ENCODE measurements at regions not wholly inside any gene's neighbourhood (a gene's known extent, or its start where the extent isn't known, plus 50 kb on each side); places are given as distances from the start of the nearest gene placed in this dataset.

DNA sequence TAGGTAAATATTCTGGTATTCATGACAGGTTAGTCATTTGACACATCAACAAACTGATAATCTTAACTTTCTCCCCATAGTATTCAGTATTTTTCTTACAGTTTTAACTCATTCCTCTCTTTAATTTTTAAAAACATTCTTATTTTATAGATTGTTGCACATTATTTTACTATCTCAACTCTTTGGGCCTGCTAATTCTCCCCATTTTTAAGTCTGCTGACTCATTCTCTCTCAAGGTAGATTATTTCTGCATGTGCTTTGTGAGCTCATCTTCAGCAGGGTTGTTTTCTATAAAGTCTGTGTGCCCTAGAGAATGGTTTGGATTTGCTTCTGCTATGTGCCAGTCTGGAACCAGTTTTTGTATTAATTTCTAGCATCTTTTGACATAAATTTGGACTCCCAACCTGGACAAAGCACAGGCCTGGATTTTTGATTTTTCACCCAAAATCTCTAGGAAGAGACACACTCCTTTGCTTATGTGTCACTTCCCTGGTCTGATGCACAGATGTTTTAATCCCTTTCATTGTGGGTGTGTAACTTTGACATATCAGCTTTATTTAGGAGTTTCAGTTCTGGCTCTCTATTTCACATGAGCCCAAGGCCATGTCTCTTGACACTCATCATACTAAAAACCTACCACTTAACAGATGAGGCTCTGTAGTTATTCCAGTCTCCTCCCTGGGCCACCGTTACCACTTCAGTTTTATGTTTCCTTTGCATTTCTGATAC lies 194.3 kb upstream of the PGRMC2 start:
- no peak for DNase-seq

DNA sequence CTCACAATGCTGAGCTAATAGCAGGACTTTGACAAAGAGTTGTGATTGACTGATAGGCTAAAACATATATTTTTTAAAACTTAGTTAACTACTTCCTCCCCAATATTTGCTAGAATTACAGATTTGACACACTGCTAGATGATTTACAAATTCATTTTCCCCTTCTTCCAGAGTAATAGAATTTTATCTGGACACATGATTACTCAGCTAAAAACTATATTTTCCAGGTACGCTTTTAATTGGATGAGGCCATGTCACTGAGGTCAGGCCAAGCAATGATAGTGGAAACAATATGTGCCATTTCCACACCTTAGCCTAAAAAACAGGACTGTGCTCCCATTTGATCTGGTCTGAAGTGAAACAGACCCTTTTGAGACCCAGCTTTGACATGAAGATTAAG lies 193.3 kb upstream of the PGRMC2 start:
- no peak for DNase-seq

DNA sequence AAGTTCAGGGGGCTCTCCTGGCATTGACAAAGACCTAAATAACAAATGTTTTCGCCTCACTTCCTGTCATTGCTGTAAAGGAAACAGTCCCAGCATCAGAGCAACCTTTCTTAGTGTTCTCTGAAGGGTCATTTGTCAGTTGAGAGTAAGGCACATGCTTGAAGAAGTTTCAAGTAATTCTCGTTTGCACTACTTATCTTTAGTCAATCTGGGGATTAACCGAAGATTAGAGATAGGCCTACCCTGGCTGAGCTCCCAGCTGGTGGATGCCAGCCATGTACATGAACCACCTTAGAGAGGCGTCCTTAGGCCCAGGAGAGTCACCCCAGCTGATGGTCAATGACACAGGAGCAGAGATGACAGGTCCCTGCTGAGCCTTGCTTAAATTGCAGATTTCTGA lies 189.9 kb upstream of the PGRMC2 start:
- DNase-seq = no peak

DNA sequence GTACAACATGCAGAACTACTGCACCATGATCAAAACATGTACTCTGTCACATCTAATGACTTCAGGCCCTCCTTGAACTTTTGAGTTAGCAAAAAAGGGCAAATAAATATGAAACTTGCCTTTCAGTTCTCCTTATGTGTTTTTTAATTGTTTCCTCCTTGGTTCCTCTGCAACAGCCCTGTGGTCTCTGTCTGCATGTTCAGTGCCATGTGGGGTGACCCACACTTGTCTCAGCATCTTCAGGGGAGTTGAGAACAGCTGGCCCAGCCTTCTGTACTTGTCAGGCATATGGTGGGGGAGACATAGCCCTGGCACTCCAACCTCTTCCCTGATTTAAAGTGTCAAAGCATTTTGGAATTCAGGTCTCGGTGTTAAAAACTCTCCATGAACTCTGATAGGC lies 188.0 kb upstream of the PGRMC2 start:
- no peak for DNase-seq

DNA sequence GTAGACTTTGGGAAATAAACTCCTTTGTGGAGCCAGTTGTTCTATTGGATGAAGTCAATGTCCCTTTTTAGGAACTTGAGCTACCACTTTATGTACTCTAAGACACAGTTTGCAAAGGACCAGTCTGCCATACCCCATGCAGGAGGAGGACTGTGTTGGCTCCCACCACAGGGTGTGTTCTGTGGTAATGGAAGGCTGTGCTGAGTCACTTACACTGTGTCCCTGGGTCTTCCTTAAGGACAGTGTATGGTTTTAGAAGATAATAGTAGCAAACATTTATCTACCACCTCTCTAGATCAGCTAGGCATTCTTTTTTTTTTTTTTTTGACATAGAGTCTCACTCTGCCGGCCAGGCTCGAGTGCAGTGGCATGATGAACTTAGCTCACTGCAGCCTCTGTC lies 184.0 kb upstream of the PGRMC2 start:
- DNase-seq = no peak

DNA sequence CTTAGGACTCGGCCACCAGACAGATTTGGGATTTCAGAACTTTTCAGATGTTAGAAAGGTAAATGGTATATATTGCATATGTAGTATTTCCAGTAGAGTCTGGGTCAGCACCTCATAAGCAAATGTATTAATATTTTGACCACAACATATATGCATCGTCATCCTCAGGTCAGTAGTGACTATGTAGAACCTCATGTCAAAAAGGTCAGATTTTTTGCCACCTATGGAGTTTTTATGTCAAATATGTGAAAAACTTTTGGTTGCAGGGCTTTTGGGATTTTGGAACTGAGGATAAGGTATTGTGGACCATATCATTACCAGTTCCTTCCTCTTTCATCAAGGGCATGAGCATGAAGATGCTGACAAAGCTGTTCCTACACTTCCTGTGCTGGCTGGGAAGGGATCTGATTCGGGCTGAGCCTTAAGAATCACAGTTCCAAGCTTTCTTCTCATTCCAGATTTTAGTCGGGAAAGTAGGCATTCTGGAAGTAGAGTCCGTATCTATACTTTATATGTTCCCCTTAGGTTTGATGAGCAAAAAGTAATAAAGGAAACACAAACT lies 183.0 kb upstream of the PGRMC2 start:
- no peak for DNase-seq

DNA sequence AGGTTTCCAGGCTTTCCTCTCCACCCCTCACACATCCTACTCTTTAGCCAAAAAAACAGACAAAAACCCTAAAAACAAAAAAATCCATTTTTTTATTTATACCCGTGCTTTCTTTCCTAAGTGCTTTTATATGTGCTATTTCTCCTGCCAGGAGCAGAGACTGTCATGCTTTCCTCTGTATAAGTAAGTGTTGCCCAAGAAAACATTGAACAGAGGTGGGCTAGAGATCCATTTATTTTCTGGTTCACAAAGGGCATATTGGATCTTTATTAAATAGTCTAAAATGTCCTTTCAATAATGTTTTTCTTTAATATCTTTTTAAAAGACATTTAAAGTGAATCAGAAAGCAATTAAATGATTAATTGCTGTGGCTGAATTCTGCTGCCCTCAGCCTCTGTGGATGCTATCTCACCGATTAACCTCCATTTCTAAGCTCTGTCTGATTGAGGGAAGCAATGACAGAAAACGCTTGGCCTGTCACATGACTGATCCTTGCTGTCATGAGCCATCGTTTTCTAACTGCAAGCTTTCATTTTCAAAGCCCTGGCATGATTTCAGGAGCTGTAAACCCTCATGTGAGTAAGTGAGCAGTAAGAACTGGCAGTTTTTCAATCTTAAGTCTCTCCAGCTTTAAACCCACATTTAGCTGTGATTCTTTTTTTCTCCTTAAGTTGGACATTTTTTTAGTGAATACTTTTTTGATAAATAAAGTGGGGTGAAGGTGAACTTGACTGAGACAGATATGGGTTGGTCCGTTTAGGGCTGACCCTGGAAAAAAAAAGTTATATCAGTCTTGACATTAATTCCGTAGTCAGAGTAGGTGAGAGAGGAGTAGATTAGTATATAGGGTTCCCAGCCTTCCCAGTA lies 180.7 kb upstream of the PGRMC2 start:
- DNase-seq = peak; percentile 87

DNA sequence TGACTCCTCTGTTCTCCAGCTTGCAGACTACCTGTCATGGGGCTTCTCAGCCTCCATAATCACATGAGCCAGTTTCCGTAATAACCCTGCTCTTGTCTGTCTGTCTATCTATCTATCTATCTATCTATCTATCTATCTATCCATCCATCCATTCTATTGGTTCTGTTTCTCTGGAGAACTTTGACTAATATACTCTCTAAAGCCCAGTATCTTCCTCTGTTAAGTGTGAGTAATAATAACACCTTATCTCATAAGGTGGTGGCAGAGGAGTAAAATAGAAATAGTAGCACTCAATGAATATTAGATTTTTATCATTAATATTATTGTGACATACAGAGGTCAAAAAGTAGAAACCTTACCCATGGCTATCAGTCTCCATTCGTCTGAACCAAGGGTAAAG lies 177.9 kb upstream of the PGRMC2 start:
- no peak for DNase-seq

DNA sequence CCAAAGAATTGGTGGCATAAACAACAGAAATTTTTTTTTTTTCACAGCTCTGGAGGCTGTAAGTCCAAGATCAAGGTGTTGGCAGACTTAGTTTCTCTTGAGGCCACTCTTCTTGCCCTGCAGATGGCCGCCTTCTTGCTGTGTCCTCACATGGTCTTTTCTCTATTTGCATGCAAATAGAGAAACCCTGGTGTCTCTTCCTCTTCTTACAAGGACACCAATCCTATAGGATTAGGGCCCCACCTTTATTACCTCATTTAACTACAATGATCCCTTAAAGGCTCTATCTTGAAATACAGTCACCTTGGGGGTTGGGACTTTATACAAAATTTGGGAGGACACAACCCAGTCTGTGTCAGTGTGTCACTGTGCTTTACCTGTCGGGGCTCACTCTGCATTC lies 175.4 kb upstream of the PGRMC2 start:
- no peak for DNase-seq

DNA sequence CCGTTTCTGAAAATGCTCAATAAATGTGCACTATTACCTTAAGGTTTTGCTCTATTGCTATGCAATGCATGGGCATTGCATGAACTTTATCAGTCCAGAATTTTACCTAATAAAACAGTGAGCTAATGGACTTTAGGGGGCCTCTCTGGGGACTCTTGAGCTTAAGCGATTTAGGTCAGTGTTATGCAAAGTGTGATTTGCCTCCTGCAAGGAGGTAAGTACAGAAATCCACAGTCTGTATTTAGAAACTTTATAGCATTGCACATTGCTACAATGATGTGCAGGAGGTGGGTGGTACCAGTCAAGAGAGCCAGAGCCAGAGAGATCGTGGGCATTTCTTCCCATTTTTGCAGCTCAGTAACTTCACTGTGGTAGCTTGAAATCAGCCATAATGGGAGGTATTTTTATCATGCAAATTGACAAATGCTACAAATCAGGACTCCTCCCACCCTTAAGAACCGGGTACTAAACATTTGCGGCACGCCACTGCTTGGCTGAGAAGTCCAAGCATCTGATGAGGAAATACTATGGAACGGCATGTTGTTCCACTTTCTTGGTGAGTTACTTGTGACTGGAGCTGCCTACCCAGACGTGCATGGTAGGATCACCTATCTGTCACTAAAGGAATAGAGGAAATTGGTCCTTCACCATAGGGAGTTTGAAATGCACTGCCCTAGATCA lies 174.6 kb upstream of the PGRMC2 start:
- DNase-seq = no peak

DNA sequence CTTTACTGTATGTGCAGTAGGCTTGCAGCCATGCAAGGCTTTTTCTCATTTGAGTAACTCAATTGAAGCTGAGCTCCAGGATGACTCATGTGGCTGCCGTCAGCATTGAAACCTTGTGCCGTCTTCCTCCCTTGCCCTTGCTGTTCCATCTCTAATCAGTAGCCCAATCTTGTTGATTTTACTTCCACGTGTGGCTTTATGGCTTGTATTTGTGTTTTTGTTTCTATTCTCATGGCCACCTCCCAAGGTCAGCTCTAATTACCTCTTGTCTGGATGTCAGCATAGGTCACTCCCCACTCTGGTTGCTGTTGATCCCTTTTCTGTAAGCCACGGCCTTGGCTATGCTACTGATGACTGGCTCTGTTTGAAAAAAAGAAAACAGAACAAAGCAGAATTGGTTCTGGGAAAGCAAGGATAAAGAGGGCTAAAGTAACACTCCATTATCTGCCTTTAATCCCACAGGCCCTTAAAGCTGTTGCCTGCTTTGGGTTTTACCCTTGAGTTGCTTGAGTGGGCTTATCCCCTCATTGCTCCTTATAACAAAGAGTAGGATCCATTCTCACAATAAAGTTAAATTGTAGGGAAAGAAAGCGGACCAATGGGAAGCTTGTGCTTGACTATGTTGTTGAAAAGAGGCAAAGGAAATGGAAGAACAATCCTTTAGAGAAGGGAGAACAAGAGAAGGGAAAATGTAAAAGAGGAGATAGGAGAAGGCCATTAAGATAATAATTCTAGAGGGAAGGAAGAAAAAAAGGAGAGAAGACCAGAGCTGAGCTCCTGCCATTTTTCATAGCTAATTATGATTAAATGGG lies 173.9 kb upstream of the PGRMC2 start:
- no peak for DNase-seq

DNA sequence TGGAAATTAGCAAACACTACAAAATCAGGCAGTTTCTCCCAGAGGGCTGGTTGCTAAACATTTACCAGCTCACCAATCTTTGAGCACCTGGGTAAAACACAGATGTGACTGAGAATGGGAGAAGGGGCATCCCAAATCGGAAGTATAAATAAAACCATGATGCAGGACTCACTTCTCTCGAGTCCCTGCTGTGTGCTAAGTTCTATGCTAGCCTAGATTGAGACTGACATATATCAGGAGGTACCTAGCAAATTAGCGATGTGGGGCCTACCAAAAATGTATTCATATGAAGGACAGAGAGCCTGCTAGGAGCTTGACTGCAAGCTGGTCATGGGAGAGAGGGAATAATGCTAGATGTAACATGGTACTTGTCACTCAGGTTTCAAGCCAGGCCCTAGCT lies 171.9 kb upstream of the PGRMC2 start:
- no peak for DNase-seq

DNA sequence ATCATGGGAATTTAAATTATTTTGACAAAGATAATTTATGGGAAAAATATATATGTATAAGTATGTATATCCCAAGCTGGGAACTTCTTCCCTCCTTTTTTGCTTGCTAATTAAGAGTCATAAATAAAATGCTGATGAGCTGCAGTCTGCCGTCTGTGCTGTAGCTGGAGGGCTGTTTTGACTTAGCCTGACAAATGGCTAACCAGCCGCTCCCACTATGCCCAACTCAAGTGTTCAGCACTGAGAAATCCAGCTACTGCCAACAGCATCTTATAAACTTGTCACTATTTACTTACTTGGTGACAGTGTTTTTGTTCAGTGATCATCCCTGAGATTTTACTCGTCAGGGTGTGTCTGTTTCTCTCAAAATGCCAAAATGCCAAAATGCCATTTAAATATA lies 171.2 kb upstream of the PGRMC2 start:
- DNase-seq = no peak

DNA sequence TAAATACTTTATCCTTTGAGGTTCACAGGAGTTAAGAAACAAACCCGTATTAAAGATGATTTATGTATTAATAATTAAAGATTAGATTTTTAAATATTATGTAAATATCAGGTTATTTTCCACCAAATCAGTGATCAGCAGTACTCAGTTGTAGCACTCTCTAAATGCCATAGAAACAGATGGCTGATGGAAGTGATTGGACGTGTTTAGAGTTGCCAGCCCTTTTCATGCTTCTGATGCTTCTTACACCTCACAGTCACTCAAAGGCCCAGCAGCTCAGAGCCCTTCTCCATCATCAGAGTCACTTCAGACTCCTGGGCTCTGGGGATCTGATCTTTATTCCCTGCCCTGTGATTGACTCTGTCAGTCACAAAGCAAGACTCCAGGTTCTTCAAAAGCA lies 170.1 kb upstream of the PGRMC2 start:
- DNase-seq = no peak

DNA sequence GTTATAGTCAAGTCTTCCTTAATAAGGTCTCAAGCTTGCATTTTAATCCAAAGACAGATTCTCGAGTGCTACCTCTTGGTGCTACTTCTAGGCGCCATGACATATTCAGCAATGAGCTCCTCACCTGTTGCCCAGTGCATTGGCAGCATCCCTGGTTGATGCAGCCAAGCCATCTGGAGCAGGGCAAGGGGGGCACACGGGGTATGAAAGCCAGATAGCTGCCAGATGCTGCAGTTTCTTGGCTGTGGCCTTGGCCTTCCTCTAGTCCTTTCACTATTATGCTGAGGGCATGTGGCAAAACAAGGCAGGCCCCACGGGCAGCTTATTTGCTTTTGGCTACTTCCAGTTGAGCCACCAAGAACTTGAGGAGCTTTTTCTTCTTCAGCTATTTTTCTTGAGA lies 168.6 kb upstream of the PGRMC2 start:
- no peak for DNase-seq

DNA sequence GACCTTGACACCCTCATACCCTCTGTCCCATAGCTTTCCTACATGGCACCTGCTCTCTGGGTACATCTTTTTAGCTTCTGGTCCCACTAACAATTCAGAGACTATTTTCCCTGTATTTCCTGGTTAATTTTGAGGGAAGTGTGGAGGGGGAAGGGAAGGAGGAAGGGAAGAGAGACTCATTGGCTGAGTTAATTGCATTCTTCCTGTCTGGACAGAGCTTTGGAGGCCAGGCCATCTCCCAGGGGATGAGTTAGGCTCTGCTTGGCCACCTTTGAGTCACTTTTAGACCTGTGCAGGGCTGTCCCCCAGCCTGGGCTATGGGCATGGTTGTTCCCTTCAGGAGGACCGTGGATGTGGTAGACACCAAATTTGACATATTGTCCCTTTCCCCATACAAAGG lies 167.9 kb upstream of the PGRMC2 start:
- no peak for DNase-seq

DNA sequence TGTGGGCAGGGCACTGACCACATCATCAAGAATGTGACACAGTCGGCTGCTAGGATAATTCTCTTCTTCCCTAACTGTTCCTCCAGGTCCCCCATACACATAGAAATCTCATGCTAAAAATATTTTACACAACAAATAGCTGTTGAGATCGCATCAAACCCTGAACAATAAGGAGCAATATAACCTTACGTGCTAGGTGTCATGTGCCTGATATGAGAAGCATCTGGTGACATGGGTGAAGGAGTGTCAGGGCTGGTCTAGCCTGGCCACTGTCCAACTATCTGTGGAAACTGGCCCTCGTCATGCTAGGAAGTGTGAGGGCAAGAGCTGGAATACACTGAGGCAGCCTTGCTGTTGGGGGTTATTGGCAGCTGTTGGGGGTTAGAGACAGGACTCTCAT lies 167.3 kb upstream of the PGRMC2 start:
- no peak for DNase-seq

DNA sequence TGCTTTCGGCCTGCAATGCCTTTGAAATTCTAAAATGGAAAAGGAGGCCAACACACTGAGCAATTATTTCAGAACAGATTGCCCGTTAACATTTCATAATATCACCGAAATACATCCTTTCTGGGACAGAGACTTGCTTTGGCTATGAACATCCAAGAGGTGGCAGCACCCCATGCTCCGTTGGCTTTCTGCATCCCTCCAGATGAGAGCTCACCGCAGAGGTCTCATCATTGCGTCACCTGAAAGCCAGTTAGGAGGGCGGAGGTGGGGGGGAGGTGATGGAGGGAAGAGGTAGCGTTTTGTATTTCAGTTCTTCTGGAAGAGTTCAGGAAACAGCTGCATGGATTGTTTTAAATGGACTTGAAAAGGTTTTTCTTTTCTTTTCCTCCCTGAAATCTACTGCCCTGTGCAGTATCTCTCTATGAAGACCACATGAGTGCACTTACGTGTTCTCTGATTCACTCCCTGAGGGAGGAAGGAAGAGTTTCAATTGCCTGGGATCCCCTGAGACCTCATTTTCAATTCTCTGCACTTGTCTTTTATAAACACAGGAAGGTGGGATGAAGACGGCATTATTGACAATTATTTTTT lies 166.8 kb upstream of the PGRMC2 start:
- peak; percentile 77 for DNase-seq

DNA sequence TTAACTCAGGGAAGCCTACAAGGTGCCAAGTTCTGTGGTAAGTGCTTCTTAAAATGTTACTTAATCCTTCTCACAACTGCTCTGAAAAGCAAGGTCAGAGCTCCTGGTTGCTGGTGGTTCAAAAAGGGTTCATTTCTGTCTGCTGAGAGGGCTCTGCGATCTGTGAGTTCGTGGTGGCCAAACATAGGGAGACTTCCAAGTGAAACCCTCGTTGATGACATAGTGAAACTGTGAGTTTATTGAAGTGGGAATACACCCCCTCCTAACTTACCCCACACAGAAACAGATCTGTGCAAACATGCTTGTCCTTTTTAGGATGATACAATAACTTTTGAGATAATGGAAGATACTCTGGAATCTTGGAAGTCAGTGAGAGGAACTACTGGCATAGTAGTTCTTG lies 164.8 kb upstream of the PGRMC2 start:
- no peak for DNase-seq

DNA sequence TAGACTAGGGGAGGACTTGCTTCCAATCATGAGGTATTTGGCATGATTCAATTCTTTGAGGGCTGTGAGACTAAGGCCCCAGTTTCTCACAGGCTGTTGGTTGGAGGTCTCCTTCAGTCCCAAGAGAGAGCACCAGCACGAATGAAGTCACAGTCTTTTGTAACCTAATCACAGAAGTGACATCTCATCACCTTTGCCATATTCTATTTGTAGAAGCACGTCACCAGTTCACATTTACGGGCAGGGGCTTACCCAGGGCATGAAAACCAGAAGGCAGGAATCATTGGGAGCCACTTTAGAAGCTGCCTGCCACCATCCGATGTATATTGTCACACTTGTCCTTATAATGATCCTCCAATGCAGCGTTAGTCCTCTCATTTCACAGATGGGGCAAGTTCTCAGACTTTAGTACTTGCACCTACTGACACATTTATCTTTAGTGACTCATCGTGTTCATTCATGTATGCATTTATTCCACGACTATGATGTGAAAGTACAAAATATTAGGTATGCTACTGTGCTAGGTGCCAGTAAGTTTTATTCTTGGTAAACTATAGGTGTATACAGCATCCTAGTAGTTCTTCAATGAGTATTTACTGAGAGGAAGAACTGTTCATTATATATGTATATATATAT lies 163.8 kb upstream of the PGRMC2 start:
- DNase-seq = no peak

Measured in skin of body (tissue), 1 donor.